DND-41 (cell line): ENCODE measurements at regions not wholly inside any gene's neighbourhood (a gene's known extent, or its start where the extent isn't known, plus 50 kb on each side); places are given as distances from the start of the nearest gene placed in this dataset.

ENCODE experiments used
- ATAC-seq: fragments of 200-7000 bp; cut with Tn5 transposase; 3 replicates; pipeline ENCODE4 v1.9.1; 2021; ENCODE audit warnings: low read depth; ENCODE audit not compliant: insufficient read depth
- DNase-seq: peaks from one replicate; pipeline ENCODE4 v3.0.0-alpha.2; 2020
- H2AFZ ChIP-seq: 2 replicates; pipeline ENCODE4 v1.6.0; 2012; ENCODE audit warnings: low read depth, low read length
- H3K27ac ChIP-seq: 2 replicates; pipeline ENCODE4 v1.5.1; 2012; ENCODE audit warnings: low read length, inconsistent platforms
- H3K27me3 ChIP-seq: fragments of 200-600 bp; sonication (generic); 2 replicates; pipeline ENCODE4 v1.6.0; 2012; ENCODE audit warnings: low read length, mild to moderate bottlenecking, inconsistent platforms; ENCODE audit not compliant: insufficient read depth, poor library complexity
- H3K36me3 ChIP-seq: 2 replicates; pipeline ENCODE4 v1.5.1; 2012; ENCODE audit warnings: low read length, inconsistent platforms; ENCODE audit not compliant: insufficient read depth
- H3K4me1 ChIP-seq: 2 replicates; pipeline ENCODE4 v1.5.1; 2012; ENCODE audit warnings: mild to moderate bottlenecking, low read length; ENCODE audit not compliant: insufficient read depth
- H3K4me2 ChIP-seq: 2 replicates; pipeline ENCODE4 v1.6.0; 2012; ENCODE audit warnings: mild to moderate bottlenecking, moderate library complexity, low read length, inconsistent platforms; ENCODE audit not compliant: insufficient read depth
- H3K4me3 ChIP-seq, 2 experiments: fragments of 200-600 bp in 1 of 2; shearing (Covaris generic) in 1 of 2; 2 replicates each; pipeline ENCODE4 v1.5.1; 2012 to 2016; ENCODE audit warnings: inconsistent platforms in 2 of 2, low read length in 2 of 2, mild to moderate bottlenecking in 2 of 2, low read depth in 1 of 2, moderate library complexity in 1 of 2
- H3K79me2 ChIP-seq: 2 replicates; pipeline ENCODE4 v1.6.0; 2012; ENCODE audit warnings: low read length, inconsistent platforms; ENCODE audit not compliant: insufficient read depth
- H3K9ac ChIP-seq: 2 replicates; pipeline ENCODE4 v1.6.0; 2012; ENCODE audit warnings: low read depth, mild to moderate bottlenecking, inconsistent platforms, low read length, moderate library complexity
- H3K9me3 ChIP-seq: 2 replicates; pipeline ENCODE4 v1.5.1; 2012; ENCODE audit warnings: low read length, moderate library complexity, mild to moderate bottlenecking, inconsistent platforms; ENCODE audit not compliant: insufficient read depth, severe bottlenecking
- H4K20me1 ChIP-seq: 2 replicates; pipeline ENCODE4 v1.6.0; 2012; ENCODE audit warnings: low read length; ENCODE audit not compliant: insufficient read depth
- CTCF ChIP-seq: IDR thresholded peaks from 2 replicates; pipeline ENCODE4 v1.5.1; 2012; ENCODE audit warnings: borderline replicate concordance, low read length, moderate library complexity, mild to moderate bottlenecking; ENCODE audit not compliant: poor library complexity, severe bottlenecking; ENCODE audit errors: extremely low read depth
- EZH2 ChIP-seq: IDR thresholded peaks from 3 replicates; pipeline ENCODE4 v1.6.1; 2012; ENCODE audit warnings: borderline replicate concordance, low read depth, mild to moderate bottlenecking, moderate library complexity, low read length, inconsistent platforms; ENCODE audit not compliant: severe bottlenecking

GRCh38 chr5:125295405-125295872 is 549.0 kb upstream of the ZNF608 start:
- Histone ChIP-seq H3K27ac (no peak overlapping the region), H3K4me3 (no peak overlapping the region), H3K27me3 (no peaks in the 10 kb centered on the region), H3K79me2 (no peaks in the 10 kb centered on the region), H3K4me2 (no peak overlapping the region), H2AFZ (no peak overlapping the region), H4K20me1 (no peaks in the 10 kb centered on the region), H3K9ac (no peak overlapping the region), H3K36me3 (no peaks in the 10 kb centered on the region), H3K9me3 (no peaks in the 10 kb centered on the region), H3K4me1 (peaks cover 21% of the 10 kb centered on the region)
- no peak for ATAC-seq
- DNase-seq, result no peak
- TF ChIP-seq CTCF (no peak), EZH2 (no peak)

- TF ChIP-seq CTCF (no peak), EZH2 (no peak)
- peaks cover 13% of the 10 kb centered on the region for H3K4me1 ChIP-seq
- no peaks in the 10 kb centered on the region for H3K9me3 ChIP-seq
- no peak overlapping the region for H3K4me2 ChIP-seq
- no peaks in the 10 kb centered on the region for H3K36me3 ChIP-seq
- peak overlapping the region; percentile 30; the same call in 1 of the 2 replicates for H2AFZ ChIP-seq
- H3K4me3 ChIP-seq, result no peak overlapping the region
- no peak overlapping the region for H3K27ac ChIP-seq
- H3K79me2 ChIP-seq, result no peaks in the 10 kb centered on the region
- no peak overlapping the region for H3K9ac ChIP-seq
- H4K20me1 ChIP-seq, result no peaks in the 10 kb centered on the region
- no peaks in the 10 kb centered on the region for H3K27me3 ChIP-seq
- DNase-seq (no peak), ATAC-seq (no peak)
Observed at GRCh38 chr5:125298258-125298657, 551.8 kb upstream of the ZNF608 start.

- Histone ChIP-seq H3K9me3 (no peaks in the 10 kb centered on the region), H3K4me2 (no peak overlapping the region), H3K36me3 (no peaks in the 10 kb centered on the region), H3K27ac (no peak overlapping the region), H3K4me3 (no peak overlapping the region), H4K20me1 (no peaks in the 10 kb centered on the region), H3K27me3 (no peaks in the 10 kb centered on the region), H3K4me1 (peaks cover 7% of the 10 kb centered on the region), H3K9ac (no peak overlapping the region), H3K79me2 (no peaks in the 10 kb centered on the region), H2AFZ (peak overlapping the region; percentile 30; the same call in 1 of the 2 replicates)
- ATAC-seq (no peak), DNase-seq (no peak)
- TF ChIP-seq CTCF (no peak), EZH2 (no peak)
Observed at GRCh38 chr5:125298746-125299379, 552.4 kb upstream of the ZNF608 start.
